Colonic mucosa (tissue), 4 donors: ENCODE measurements at regions not wholly inside any gene's neighbourhood (a gene's known extent, or its start where the extent isn't known, plus 50 kb on each side); places are given as distances from the start of the nearest gene placed in this dataset.

ENCODE experiments used
- DNase-seq: peaks from one replicate; pipeline ENCODE4 v3.0.0-alpha.2; 2020
- H3K27ac ChIP-seq: fragments of 200-600 bp; one replicate; pipeline ENCODE4 v1.8.0; 2021
- H3K27me3 ChIP-seq: fragments of 200-600 bp; one replicate; pipeline ENCODE4 v1.8.0; 2021
- H3K36me3 ChIP-seq: fragments of 200-600 bp; one replicate; pipeline ENCODE4 v1.8.0; 2021
- H3K4me1 ChIP-seq: fragments of 200-600 bp; one replicate; pipeline ENCODE4 v1.8.0; 2021; ENCODE audit warnings: mild to moderate bottlenecking
- H3K4me3 ChIP-seq: fragments of 200-600 bp; one replicate; pipeline ENCODE4 v1.8.0; 2021
- H3K9ac ChIP-seq, 2 donors: one replicate each; pipeline ENCODE4 v1.7.0; 2013; ENCODE audit warnings: control low read depth in 2 of 2, low read depth in 2 of 2, low read length in 2 of 2
- H3K9me3 ChIP-seq: fragments of 200-600 bp; one replicate; pipeline ENCODE4 v1.8.0; 2021
- intact Hi-C: fragments of 100-400 bp; cut with DNase I; formaldehyde crosslinking; loops from one replicate; pipeline ENCODE4 v1.14.1; 2022
- TF ChIP-seq, protein P1 (sequence below): fragments of 200-600 bp; IDR thresholded peaks from one replicate; pipeline ENCODE4 v1.8.0; 2022; ENCODE audit warnings: antibody characterized with exemption, mild to moderate bottlenecking
- donor health status: healthy.
- donor health status: DM: no; HTN: no; CAD: no.
- donor health status: DM: no; HTN: no; CAD: no.

DNA sequence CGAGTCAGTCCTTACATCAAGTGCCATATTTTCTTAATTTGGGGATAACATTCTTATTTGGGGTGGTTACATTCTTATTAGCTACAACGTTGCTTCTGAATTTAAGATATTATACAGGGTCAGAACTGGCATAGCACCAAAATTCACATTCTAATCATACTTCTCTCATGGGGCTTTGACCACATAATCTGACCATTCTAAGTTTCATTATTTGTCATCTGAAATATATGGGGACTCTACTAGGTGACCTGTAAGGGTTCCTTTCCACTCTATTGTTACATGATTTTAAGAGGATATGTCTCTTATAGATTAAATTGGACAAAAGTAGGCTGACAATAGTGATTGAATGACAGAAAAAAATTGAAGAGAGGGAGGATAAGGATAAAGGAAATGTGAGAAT lies 536.5 kb downstream of the KCTD12 start:
- H3K9me3 ChIP-seq: no peaks in the 10 kb centered on the region
- no peak overlapping the region for H3K9ac ChIP-seq
- intact Hi-C loops: no loop called here
- DNase-seq: no peak
- TF ChIP-seq, protein P1, sequence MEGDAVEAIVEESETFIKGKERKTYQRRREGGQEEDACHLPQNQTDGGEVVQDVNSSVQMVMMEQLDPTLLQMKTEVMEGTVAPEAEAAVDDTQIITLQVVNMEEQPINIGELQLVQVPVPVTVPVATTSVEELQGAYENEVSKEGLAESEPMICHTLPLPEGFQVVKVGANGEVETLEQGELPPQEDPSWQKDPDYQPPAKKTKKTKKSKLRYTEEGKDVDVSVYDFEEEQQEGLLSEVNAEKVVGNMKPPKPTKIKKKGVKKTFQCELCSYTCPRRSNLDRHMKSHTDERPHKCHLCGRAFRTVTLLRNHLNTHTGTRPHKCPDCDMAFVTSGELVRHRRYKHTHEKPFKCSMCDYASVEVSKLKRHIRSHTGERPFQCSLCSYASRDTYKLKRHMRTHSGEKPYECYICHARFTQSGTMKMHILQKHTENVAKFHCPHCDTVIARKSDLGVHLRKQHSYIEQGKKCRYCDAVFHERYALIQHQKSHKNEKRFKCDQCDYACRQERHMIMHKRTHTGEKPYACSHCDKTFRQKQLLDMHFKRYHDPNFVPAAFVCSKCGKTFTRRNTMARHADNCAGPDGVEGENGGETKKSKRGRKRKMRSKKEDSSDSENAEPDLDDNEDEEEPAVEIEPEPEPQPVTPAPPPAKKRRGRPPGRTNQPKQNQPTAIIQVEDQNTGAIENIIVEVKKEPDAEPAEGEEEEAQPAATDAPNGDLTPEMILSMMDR: no peak
- H3K27ac ChIP-seq: no peak overlapping the region
- no peak overlapping the region for H3K4me3 ChIP-seq
- H3K36me3 ChIP-seq: no peaks in the 10 kb centered on the region
- H3K4me1 ChIP-seq: no peaks in the 10 kb centered on the region
- no peaks in the 10 kb centered on the region for H3K27me3 ChIP-seq

DNA sequence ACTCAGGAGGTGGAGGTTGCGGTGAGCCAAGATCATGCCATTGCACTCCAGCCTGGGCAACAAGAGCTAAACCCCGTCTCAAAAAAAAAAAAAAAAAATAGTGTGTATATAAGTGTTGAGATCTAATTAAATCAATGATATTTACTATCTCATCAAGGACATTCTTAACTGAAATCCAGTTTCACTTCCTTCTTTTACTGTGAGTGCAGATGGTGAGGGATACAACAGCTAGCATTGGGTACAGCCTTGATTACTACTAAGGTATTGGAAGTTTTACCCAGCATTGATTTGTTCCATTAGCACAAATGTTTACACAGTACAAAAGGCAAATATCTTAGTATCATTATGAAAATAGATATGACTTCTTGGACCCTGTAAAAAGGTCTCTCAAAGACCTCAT lies 546.6 kb downstream of the KCTD12 start:
- Histone ChIP-seq H3K27me3 (no peaks in the 10 kb centered on the region), H3K4me3 (no peak overlapping the region), H3K27ac (no peak overlapping the region), H3K4me1 (no peaks in the 10 kb centered on the region), H3K9me3 (no peaks in the 10 kb centered on the region), H3K9ac (no peak overlapping the region), H3K36me3 (no peaks in the 10 kb centered on the region)
- no peak for DNase-seq
- TF ChIP-seq, protein P1: no peak
- intact Hi-C loops: no loop called here

DNA sequence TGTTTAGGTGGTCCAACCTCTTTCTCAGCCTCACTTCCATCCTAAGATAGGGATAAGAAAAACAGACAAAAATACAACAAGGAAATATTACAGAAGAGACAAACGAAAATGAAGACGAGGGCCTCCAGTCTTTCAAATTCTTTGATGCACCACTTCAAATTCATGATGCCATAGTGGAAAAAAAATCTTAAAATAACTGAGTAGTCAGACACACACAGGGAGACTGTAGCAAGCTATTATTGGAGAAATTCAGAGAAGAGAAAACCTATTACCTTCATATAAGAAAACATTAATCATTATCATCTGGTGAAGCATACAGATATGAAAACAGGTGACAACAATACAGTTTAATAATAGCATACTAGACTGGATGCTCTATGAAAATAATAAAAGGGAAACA lies 548.2 kb downstream of the KCTD12 start:
- Histone ChIP-seq H3K4me3 (no peak overlapping the region), H3K27ac (no peak overlapping the region), H3K27me3 (no peaks in the 10 kb centered on the region), H3K4me1 (no peaks in the 10 kb centered on the region), H3K9me3 (no peaks in the 10 kb centered on the region), H3K36me3 (no peaks in the 10 kb centered on the region), H3K9ac (no peak overlapping the region)
- intact Hi-C loops: no loop called here
- TF ChIP-seq, protein P1: no peak
- DNase-seq: no peak

DNA sequence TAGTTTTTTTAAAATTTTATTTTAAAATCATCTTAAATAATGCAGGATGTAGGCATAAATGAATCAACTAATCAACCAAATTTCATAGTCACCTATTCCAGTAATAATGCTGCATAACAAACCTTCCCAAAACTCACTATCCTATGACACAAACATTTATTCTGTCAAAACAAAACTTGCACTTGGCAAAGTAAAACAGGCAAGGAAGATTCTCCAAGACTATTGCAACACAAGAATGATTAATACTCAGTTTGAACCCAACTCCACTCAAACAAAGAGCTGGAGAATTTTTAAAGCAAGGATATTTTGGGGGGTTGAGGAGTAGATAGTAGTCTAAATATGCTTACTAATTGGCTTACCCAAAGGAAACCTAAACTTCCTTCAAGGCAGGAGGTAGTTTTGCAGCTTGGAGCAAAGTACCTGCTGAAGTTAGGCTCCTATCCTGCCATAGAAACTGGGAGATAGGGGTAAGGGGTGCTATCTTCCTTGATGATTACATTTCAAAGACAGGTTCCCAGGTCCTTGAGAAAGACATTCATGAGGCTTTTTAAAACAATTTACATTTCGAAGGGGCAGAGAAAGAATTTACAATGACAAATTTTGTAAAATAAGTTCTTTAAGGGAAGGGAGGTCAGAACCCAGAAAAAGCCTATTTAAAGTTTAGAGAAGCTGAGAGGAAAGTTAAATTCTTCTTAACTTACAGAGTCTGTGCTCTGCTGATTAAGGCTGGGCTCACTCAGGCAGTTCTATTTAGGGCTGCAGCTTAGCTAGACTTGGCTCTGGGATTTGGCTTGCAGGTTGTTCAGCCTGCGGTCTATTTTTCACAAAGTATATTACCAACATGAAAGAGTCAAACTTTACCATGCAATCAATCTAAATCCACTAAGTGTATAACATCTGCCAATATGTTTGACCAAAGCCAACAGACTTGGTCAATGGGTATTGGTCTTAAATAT lies 549.0 kb downstream of the KCTD12 start:
- Histone ChIP-seq H3K4me3 (no peak overlapping the region), H3K9ac (no peak overlapping the region), H3K36me3 (no peaks in the 10 kb centered on the region), H3K4me1 (no peaks in the 10 kb centered on the region), H3K27me3 (no peaks in the 10 kb centered on the region), H3K9me3 (no peaks in the 10 kb centered on the region), H3K27ac (no peak overlapping the region)
- intact Hi-C loops: no loop called here
- DNase-seq: no peak
- TF ChIP-seq, protein P1: no peak

DNA sequence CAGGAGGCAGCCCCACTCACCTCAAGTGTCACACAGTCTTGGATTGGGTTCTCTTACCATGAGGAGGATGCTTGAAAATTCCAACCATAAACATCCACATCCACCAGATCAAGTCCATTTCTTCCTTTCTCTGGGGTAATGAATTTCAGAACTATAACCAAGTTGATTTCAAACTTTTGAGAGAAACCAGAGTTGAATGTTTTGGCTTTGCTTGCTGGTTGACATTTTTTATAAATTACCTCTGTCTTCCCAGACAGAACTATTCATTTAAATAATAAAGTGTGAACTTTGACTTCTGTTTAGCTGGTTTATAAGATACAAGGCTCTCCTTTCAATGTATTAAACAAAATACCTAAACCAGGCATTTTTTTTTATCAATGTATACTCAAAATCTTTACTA lies 550.7 kb downstream of the KCTD12 start:
- no peak for DNase-seq
- Histone ChIP-seq H3K27ac (no peak overlapping the region), H3K9ac (no peak overlapping the region), H3K4me3 (no peak overlapping the region), H3K27me3 (no peaks in the 10 kb centered on the region), H3K4me1 (no peaks in the 10 kb centered on the region), H3K36me3 (no peaks in the 10 kb centered on the region), H3K9me3 (no peaks in the 10 kb centered on the region)
- TF ChIP-seq, protein P1: no peak
- intact Hi-C loops: no loop called here
